ENCODE measurements at regions not wholly inside any gene's neighbourhood (a gene's known extent, or its start where the extent isn't known, plus 50 kb on each side); places are given as distances from the start of the nearest gene placed in this dataset.
"Not testable (repeated sequence)": the region's sequence is repeated elsewhere in the genome, so short reads cannot be mapped to it uniquely, and the experiment has no call there.

- Histone ChIP-seq H3K9me3 (no peaks in the 10 kb centered on the region), H3K36me3 (no peaks in the 10 kb centered on the region), H3K4me3 (ENCODE audit: low read depth, low read length) (no peak overlapping the region), H3K4me1 (no peaks in the 10 kb centered on the region), H3K27me3 (no peaks in the 10 kb centered on the region)
- no peak for TF ChIP-seq CTCF (IDR thresholded peaks at IDR 0.05; ENCODE audit: low read depth, low read length)
- no peak for DNase-seq
These were observed 86.0 kb upstream of the TBC1D5 start for GRCh38 chr3:17828388-17828787.

GRCh38 chr3:17825298-17825697 lies 82.9 kb upstream of the TBC1D5 start:
- no peaks in the 10 kb centered on the region for H3K36me3 ChIP-seq
- H3K9me3 ChIP-seq = no peaks in the 10 kb centered on the region
- no peaks in the 10 kb centered on the region for H3K4me1 ChIP-seq
- no peak for DNase-seq
- no peak overlapping the region for H3K4me3 ChIP-seq (ENCODE audit: low read depth, low read length)
- H3K27me3 ChIP-seq = no peaks in the 10 kb centered on the region
- no peak for TF ChIP-seq CTCF (IDR thresholded peaks at IDR 0.05; ENCODE audit: low read depth, low read length)

GRCh38 chr3:17823816-17824215 lies 81.4 kb upstream of the TBC1D5 start:
- TF ChIP-seq CTCF (IDR thresholded peaks at IDR 0.05; ENCODE audit: low read depth, low read length) = no peak
- H3K4me1 ChIP-seq = no peaks in the 10 kb centered on the region
- no peaks in the 10 kb centered on the region for H3K9me3 ChIP-seq
- H3K4me3 ChIP-seq (ENCODE audit: low read depth, low read length) = no peak overlapping the region
- H3K36me3 ChIP-seq = no peaks in the 10 kb centered on the region
- H3K27me3 ChIP-seq = no peaks in the 10 kb centered on the region
- no peak for DNase-seq

GRCh38 chr3:17823036-17823435 lies 80.6 kb upstream of the TBC1D5 start:
- H3K36me3 ChIP-seq = no peaks in the 10 kb centered on the region
- no peaks in the 10 kb centered on the region for H3K27me3 ChIP-seq
- no peak for TF ChIP-seq CTCF (IDR thresholded peaks at IDR 0.05; ENCODE audit: low read depth, low read length)
- no peak for DNase-seq
- H3K9me3 ChIP-seq = no peaks in the 10 kb centered on the region
- no peaks in the 10 kb centered on the region for H3K4me1 ChIP-seq
- H3K4me3 ChIP-seq (ENCODE audit: low read depth, low read length) = no peak overlapping the region

- no peak for TF ChIP-seq CTCF (IDR thresholded peaks at IDR 0.05; ENCODE audit: low read depth, low read length)
- Histone ChIP-seq H3K4me1 (no peaks in the 10 kb centered on the region), H3K36me3 (no peaks in the 10 kb centered on the region), H3K4me3 (ENCODE audit: low read depth, low read length) (no peak overlapping the region), H3K9me3 (no peaks in the 10 kb centered on the region), H3K27me3 (no peaks in the 10 kb centered on the region)
- DNase-seq = no peak
These were observed 78.3 kb upstream of the TBC1D5 start for GRCh38 chr3:17820704-17821103.

- no peak overlapping the region for H3K4me3 ChIP-seq (ENCODE audit: low read depth, low read length)
- H3K4me1 ChIP-seq = no peaks in the 10 kb centered on the region
- no peaks in the 10 kb centered on the region for H3K27me3 ChIP-seq
- DNase-seq = no peak
- no peaks in the 10 kb centered on the region for H3K9me3 ChIP-seq
- TF ChIP-seq CTCF (IDR thresholded peaks at IDR 0.05; ENCODE audit: low read depth, low read length) = no peak
- no peaks in the 10 kb centered on the region for H3K36me3 ChIP-seq
These were observed 77.8 kb upstream of the TBC1D5 start for GRCh38 chr3:17820275-17820674.

GRCh38 chr3:17817973-17818372 lies 75.5 kb upstream of the TBC1D5 start:
- not testable (repeated sequence) for H3K9me3 ChIP-seq; DNase-seq; H3K27me3 ChIP-seq; H3K4me3 ChIP-seq (ENCODE audit: low read depth, low read length); H3K36me3 ChIP-seq; H3K4me1 ChIP-seq
